ENCODE measurements at regions not wholly inside any gene's neighbourhood (a gene's known extent, or its start where the extent isn't known, plus 50 kb on each side); places are given as distances from the start of the nearest gene placed in this dataset.
A peak's percentile ranks its signal among the peaks of the same experiment; 100 is the strongest.

DNA sequence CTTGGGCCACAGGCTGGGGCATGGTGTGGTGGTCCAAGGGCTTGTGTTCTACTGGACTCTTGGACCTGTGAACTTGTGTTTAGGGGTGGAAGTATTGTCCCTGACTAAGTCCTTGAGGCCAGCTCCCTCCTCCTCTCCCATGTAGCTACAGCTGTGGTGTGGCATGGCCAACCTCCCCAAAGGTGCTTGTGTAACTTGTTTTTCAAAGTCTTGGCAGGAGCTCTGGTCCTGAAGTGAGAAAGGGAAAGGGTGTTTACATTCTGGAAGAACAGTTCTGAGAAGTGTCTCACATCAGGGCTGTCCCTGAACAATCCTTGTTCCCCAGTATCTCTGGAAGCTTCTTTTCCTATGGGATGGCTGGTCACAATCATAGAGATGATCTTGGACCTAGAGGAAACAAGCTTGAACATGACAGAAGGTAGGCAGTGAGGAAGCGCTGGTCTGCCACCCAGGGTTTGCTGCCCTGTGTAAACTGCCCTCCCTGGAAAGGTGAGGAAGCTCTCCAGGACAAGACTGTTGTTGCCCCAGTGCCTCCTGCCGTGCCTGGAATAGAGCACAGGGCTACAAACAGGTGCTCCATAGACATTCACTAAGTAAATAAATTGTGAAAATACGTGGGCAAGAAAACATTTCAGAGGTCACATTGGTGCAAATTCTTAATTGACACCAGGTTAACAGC lies 64.6 kb upstream of the KLF9 start:
- 77% methylated on average over 3 of the region's 3 CpGs for WGBS
- DNase-seq (ENCODE audit: extremely low spot score): no peak
- Histone ChIP-seq H3K36me3 (ENCODE audit: insufficient read depth) (no peaks in the 10 kb centered on the region), H3K27ac (ENCODE audit: low read depth) (peak overlapping the region; percentile 89), H3K4me3 (ENCODE audit: low read depth, low read length) (no peak overlapping the region), H3K4me1 (ENCODE audit: insufficient read depth) (peaks cover 2% of the 10 kb centered on the region)

DNA sequence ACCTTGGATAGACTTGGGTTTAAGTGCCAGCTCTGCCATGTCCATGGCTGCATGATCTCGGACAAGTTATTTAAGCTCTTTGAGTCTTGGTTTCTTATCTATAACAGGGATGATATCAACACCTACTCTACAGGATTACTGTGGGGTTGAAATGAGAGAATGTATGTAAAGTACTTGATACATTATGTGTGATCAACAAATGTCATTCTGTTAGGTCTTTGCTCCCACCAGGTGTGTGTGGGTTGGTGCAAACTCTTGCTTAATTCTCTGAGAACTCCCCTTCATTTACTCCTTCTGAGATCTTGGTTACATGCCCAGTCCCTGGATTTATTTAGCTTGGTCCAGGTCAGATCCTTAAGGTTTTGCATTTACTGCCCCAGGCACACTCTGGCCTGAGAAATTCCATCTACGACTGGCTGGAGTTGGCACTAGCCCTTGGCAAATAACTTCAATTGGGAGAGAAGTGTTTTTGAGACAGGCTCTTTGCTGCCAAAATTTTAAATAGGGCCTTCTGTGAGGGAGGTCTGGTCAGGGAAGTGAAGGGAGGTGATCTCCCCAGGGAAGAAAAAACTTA lies 63.5 kb upstream of the KLF9 start:
- Histone ChIP-seq H3K4me1 (ENCODE audit: insufficient read depth) (peaks cover 2% of the 10 kb centered on the region), H3K4me3 (ENCODE audit: low read depth, low read length) (no peak overlapping the region), H3K27ac (ENCODE audit: low read depth) (no peak overlapping the region), H3K36me3 (ENCODE audit: insufficient read depth) (no peaks in the 10 kb centered on the region)
- WGBS: 60% methylated on average over 2 of the region's 2 CpGs
- no peak for DNase-seq (ENCODE audit: extremely low spot score)

DNA sequence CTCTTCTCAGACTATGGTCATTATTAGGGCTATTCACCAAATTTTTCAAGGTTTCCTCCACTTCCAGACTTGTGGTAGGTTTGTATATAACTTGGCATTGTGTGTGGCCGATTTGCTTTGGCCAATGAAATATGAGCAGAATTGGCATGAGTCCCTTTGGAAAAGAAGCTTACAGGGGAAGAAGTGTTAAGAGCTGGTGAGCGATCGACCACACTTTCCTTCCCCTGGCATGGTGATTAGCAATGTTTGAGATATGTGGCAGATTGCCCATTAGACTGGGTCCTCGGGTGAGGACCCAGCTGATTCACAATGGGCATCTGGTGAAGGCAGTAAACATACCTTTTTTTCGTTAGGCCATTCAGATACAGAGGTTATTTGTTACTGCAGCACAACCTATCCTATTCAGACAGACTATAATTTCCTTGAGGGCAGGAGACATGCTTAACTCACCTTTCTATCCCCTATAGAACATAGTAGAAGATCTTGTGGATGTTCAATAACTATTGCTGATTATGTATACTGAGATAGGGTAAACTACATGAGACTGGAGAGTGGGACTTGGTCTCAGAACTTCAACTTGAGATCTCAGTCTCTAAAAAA lies 62.8 kb upstream of the KLF9 start:
- no peak for DNase-seq (ENCODE audit: extremely low spot score)
- H3K4me3 ChIP-seq (ENCODE audit: low read depth, low read length): no peak overlapping the region
- no peaks in the 10 kb centered on the region for H3K36me3 ChIP-seq (ENCODE audit: insufficient read depth)
- 82% methylated on average over 5 of the region's 5 CpGs for WGBS
- no peak overlapping the region for H3K27ac ChIP-seq (ENCODE audit: low read depth)
- peaks cover 2% of the 10 kb centered on the region for H3K4me1 ChIP-seq (ENCODE audit: insufficient read depth)

DNA sequence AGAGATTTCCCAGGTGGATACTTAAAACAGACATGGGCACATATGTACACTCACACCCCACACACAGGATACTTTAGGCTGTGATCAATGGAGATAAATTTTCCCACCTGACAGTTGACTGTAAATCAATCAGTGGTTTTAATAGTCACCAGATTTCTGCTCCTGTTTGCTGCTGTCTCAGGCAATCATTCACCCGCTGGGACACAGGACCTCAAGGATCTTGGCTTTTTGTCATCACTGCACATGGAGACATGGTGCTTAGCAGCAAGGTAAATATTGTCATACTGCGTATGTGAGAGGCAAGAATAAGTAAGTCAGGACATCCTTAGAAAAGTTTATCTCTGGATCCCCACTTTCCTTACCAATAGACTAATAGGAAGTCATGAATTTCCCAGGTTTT lies 60.8 kb upstream of the KLF9 start:
- Histone ChIP-seq H3K36me3 (ENCODE audit: insufficient read depth) (no peaks in the 10 kb centered on the region), H3K4me1 (ENCODE audit: insufficient read depth) (no peaks in the 10 kb centered on the region), H3K4me3 (ENCODE audit: low read depth, low read length) (no peak overlapping the region), H3K27ac (ENCODE audit: low read depth) (no peak overlapping the region)
- peak; percentile 43 for DNase-seq (ENCODE audit: extremely low spot score)
- 71% methylated on average over 2 of the region's 2 CpGs for WGBS

DNA sequence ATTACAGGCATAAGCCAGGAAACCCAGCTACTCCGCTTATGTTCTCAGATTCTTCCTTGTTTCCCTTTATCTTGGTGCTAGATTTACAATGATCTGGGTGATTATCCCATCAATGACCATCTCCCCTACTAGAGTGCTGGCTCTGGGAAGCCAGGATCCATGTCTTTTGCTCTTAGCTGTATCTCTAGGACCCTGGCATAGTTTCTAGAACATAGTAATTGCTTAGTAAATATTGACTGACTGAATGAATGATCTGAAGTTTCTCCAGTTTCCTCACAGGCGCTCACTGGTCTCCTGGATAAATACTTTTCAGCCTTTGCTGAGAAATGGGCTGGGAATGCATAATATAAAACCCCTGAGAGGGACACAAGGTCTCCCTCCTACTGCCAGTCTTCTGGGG lies 60.0 kb upstream of the KLF9 start:
- Histone ChIP-seq H3K36me3 (ENCODE audit: insufficient read depth) (no peaks in the 10 kb centered on the region), H3K27ac (ENCODE audit: low read depth) (no peak overlapping the region), H3K4me1 (ENCODE audit: insufficient read depth) (no peaks in the 10 kb centered on the region), H3K4me3 (ENCODE audit: low read depth, low read length) (no peak overlapping the region)
- no peak for DNase-seq (ENCODE audit: extremely low spot score)
- 91% methylated on average over 2 of the region's 2 CpGs for WGBS

DNA sequence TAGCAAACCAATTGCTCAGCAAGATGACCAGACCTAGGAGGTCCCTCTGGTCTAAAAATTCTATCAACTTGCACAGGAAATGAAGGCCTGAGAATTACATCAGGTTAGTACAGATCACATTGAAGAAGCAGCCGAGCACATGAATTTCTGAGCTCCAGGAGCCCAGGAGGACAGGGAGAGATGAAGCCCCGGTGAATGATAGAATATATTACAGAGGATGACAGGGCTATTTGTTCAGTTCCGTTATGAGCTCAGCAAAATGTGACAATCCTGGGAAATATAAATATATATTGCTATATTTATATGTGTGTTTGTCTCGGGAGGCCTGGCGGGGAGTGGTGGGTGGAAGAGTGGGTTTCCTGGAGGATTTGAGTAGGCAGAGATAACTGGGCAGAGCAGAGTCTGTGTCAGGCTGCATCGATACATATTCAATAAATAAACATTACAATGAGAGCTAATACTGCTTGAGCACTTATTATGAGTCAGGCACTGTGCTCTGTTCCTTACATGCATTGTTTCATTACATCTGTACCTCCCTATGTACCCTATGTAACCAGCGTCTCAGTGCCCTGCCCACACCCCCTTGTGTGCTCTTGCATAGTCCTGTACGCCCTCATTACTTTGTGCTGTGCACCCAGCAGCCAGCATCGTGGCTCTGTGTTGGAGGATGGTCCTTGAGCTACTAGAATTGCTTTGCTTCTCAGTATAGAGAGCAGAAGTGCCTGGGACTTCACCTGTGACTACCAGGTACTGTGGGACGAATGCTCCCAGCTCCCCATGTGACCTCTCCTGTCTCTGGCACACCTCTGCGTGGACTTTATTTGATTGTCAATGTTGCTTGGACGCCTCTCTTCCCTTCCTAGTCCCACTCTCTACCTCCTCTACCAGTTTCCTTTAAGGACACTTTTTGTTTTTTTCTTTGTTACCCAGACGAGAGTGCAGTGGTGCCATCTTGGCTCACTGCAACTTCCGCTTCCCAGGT lies 58.1 kb upstream of the KLF9 start:
- no peak overlapping the region for H3K4me3 ChIP-seq (ENCODE audit: low read depth, low read length)
- 86% methylated on average over 14 of the region's 14 CpGs for WGBS
- H3K36me3 ChIP-seq (ENCODE audit: insufficient read depth): no peaks in the 10 kb centered on the region
- DNase-seq (ENCODE audit: extremely low spot score): no peak
- H3K27ac ChIP-seq (ENCODE audit: low read depth): no peak overlapping the region
- no peaks in the 10 kb centered on the region for H3K4me1 ChIP-seq (ENCODE audit: insufficient read depth)

DNA sequence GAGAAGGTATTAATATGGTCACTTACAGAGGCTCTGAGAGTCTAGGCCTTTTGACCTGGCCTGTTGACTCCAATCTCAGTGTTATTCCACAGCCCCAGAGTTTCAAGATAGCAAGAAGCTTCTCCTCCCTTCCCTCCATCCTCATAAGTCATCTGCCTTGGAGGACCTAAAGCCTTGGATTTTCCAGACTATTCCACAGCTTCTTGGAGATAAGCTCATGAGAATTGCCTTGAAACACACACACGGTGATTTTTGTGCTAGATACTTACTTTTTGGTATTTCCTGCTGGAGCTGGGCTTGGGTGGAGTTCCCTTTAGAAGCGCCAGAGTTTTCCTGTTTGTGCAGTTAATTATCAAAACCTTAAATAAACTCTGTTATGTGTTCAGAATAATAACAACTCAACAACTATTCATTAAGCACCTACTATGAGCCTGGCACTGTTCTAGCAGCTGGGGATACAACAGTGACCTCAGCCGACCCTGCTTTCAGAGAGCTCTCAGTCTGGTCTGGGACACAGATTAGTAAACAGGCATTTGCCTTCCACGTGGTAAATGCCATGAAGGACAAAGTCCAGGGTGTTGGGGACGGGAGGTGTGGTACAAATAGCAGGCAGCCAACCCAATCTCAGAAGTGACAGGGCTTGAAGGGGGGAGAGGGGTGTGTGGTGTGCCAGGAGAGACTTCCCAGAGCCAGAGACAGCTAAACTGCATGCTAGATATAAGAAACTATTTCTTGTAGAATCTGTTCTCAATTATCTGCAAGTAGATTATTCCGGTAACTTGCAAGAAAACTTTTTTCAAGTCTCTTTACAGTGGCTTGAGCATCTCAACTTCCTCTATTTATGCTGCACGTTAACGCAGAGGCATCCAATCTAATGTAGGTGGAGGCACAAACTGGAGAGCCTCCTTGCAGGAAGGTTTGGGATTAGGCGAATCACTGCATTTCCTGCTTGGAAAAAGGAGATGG lies 55.9 kb upstream of the KLF9 start:
- Histone ChIP-seq H3K4me3 (ENCODE audit: low read depth, low read length) (no peak overlapping the region), H3K36me3 (ENCODE audit: insufficient read depth) (no peaks in the 10 kb centered on the region), H3K27ac (ENCODE audit: low read depth) (no peak overlapping the region), H3K4me1 (ENCODE audit: insufficient read depth) (no peaks in the 10 kb centered on the region)
- WGBS: 39% methylated on average over 9 of the region's 9 CpGs
- no peak for DNase-seq (ENCODE audit: extremely low spot score)

DNA sequence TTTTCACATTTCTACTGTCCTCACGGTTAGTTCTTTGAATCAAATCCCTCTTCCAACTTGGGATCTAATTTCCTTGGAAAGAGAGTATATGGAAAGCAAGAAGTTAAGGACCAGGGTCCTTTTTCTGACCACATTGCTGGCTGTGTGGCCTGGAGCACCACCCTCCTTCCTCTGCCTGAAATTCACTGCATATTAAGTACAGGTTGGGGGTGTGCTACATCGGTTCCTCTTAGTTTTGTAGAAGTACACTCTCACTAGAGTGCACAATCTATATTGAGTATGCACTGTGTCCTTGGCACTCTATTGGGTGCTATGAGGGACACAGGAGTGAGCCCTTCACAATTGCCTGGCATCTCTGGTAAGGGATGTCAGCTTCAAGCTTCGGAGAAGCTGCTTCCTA lies 53.8 kb upstream of the KLF9 start:
- no peaks in the 10 kb centered on the region for H3K4me1 ChIP-seq (ENCODE audit: insufficient read depth)
- no peaks in the 10 kb centered on the region for H3K36me3 ChIP-seq (ENCODE audit: insufficient read depth)
- no peak overlapping the region for H3K27ac ChIP-seq (ENCODE audit: low read depth)
- 90% methylated on average over 3 of the region's 3 CpGs for WGBS
- no peak for DNase-seq (ENCODE audit: extremely low spot score)
- no peak overlapping the region for H3K4me3 ChIP-seq (ENCODE audit: low read depth, low read length)

DNA sequence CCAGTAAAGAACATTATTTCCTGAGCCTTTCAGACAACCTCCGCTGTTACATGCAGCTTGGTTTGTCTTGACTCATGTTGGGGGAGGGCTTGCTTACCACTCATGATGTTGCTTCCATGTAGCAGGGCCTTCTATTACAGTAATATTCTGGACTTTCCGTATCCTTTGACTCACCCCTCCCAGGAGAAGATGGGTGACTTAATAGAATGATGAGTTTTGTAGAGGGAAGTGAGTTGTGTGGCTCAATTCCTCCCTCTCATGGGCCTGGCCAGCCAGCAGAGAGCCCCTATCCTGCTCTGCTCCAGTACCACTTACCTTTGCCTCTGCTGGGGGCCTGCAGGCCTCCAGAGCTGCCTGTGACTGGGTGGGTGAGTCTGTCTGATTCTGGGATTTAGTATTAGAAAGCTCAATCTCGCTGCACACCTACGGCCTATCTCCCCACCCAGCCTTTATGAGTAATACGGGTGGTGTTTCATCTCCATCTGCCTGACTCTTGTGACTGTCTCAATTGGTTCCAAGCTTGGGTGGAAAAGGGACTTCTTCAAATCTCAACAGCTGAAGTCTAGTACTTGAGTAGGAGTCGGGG lies 52.6 kb upstream of the KLF9 start:
- Histone ChIP-seq H3K4me1 (ENCODE audit: insufficient read depth) (no peaks in the 10 kb centered on the region), H3K36me3 (ENCODE audit: insufficient read depth) (no peaks in the 10 kb centered on the region), H3K27ac (ENCODE audit: low read depth) (no peak overlapping the region), H3K4me3 (ENCODE audit: low read depth, low read length) (no peak overlapping the region)
- no peak for DNase-seq (ENCODE audit: extremely low spot score)
- WGBS: 88% methylated on average over 6 of the region's 6 CpGs

DNA sequence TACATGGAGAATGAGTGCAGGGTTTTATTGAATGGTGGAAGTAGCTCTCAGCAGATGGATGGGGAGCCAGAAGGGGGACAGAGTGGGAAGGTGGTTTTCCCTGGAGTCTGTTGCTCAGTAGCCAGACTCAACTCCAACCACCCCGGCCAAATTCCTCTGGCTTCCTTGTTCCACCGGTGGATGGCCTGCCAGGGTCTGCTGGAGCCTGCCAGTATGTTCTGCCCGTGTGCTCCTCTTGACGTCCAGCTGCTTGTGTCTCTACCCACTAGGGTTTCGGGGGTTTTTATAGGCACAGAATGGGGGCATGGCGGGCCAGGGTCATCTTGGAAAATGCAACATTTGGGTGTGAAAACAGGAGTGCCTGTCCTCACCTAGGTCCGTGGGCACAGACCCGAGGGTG lies 51.4 kb upstream of the KLF9 start:
- Histone ChIP-seq H3K4me3 (ENCODE audit: low read depth, low read length) (no peak overlapping the region), H3K4me1 (ENCODE audit: insufficient read depth) (no peaks in the 10 kb centered on the region), H3K27ac (ENCODE audit: low read depth) (no peak overlapping the region), H3K36me3 (ENCODE audit: insufficient read depth) (no peaks in the 10 kb centered on the region)
- WGBS: 89% methylated on average over 8 of the region's 8 CpGs
- DNase-seq (ENCODE audit: extremely low spot score): no peak

DNA sequence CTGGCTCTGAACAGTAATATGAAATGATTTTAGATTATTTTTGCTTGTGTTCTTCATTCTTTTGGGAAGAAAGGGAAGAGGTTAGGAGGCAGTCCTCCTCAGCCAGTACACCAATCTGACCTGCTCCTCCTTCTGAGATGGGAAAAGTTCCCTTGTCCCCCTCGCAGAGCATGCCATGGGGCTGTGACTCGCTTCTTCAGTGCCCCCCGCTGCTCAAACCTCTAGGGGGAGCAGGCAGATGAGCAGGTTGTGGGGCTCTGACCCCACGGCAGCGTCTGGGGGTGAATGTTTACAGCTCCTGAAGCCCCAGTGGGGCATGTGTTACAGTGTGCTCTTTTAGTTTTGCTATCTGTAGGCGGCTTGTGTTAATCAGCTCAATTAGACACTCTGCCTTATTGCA lies 50.9 kb upstream of the KLF9 start:
- Histone ChIP-seq H3K4me3 (ENCODE audit: low read depth, low read length) (no peak overlapping the region), H3K27ac (ENCODE audit: low read depth) (no peak overlapping the region), H3K4me1 (ENCODE audit: insufficient read depth) (no peaks in the 10 kb centered on the region), H3K36me3 (ENCODE audit: insufficient read depth) (no peaks in the 10 kb centered on the region)
- 74% methylated on average over 6 of the region's 6 CpGs for WGBS
- DNase-seq (ENCODE audit: extremely low spot score): no peak

Measured in urinary bladder (tissue), 3 donors.